ENCODE measurements at regions not wholly inside any gene's neighbourhood (a gene's known extent, or its start where the extent isn't known, plus 50 kb on each side); places are given as distances from the start of the nearest gene placed in this dataset.
"Not testable (repeated sequence)": the region's sequence is repeated elsewhere in the genome, so short reads cannot be mapped to it uniquely, and the experiment has no call there.

- 43 to 84% methylated on average over 2 to 3 of the region's 3 CpGs for WGBS, 2 experiments (ENCODE audit: insufficient coverage in 1 of 2, insufficient read length in 1 of 2)
- TF ChIP-seq CTCF (conservative IDR thresholded peaks at IDR 0.05) = no peak
- Mint-ChIP-seq H3K4me3 (no peak overlapping the region), H3K27me3 (ENCODE audit: insufficient read depth) (no peaks in the 10 kb centered on the region), H3K27ac (no peak overlapping the region), H3K9me3 (peaks cover 18% of the 10 kb centered on the region), H3K4me1 (no peaks in the 10 kb centered on the region), H3K36me3 (ENCODE audit: low read depth) (no peaks in the 10 kb centered on the region)
- Histone ChIP-seq H3K4me3 (ENCODE audit: low read length) (no peak overlapping the region), H3K36me3 (ENCODE audit: control insufficient read depth, insufficient read depth, low read length) (no peaks in the 10 kb centered on the region), H3K9ac (ENCODE audit: extremely low read depth, low read length, poor library complexity, severe bottlenecking) (no peak overlapping the region), H3K27me3 (ENCODE audit: control insufficient read depth, insufficient read depth, low read length, poor library complexity, severe bottlenecking) (no peaks in the 10 kb centered on the region), H3K4me1 (ENCODE audit: control insufficient read depth, insufficient read depth, low read length) (no peaks in the 10 kb centered on the region), H3K9me3 (ENCODE audit: control insufficient read depth, low read length) (no peaks in the 10 kb centered on the region), H3K27ac (ENCODE audit: low read depth, low read length) (no peak overlapping the region)
- DNase-seq = no peak
Observed at GRCh38 chr6:9292975-9293374, 857.6 kb upstream of the SLC35B3 start.

- H3K27ac ChIP-seq (ENCODE audit: low read depth, low read length); DNase-seq; H3K4me3 ChIP-seq (ENCODE audit: low read length); H3K36me3 Mint-ChIP-seq (ENCODE audit: low read depth); H3K9me3 ChIP-seq (ENCODE audit: control insufficient read depth, low read length); H3K9ac ChIP-seq (ENCODE audit: extremely low read depth, low read length, poor library complexity, severe bottlenecking); H3K36me3 ChIP-seq (ENCODE audit: control insufficient read depth, insufficient read depth, low read length); H3K27ac Mint-ChIP-seq; H3K4me1 Mint-ChIP-seq; H3K27me3 Mint-ChIP-seq (ENCODE audit: insufficient read depth); H3K27me3 ChIP-seq (ENCODE audit: control insufficient read depth, insufficient read depth, low read length, poor library complexity, severe bottlenecking); H3K4me3 Mint-ChIP-seq; H3K4me1 ChIP-seq (ENCODE audit: control insufficient read depth, insufficient read depth, low read length): not testable (repeated sequence)
- WGBS, 2 experiments (ENCODE audit: insufficient coverage in 1 of 2, insufficient read length in 1 of 2) = 98 to 100% methylated on average over 1 to 26 of the region's 32 CpGs
- peaks cover 18% of the 10 kb centered on the region for H3K9me3 Mint-ChIP-seq
Observed at GRCh38 chr6:9290342-9290741, 855.0 kb upstream of the SLC35B3 start.

- DNase-seq = no peak
- H3K36me3 Mint-ChIP-seq (ENCODE audit: low read depth) = no peaks in the 10 kb centered on the region
- no peaks in the 10 kb centered on the region for H3K9me3 Mint-ChIP-seq
- Histone ChIP-seq H3K36me3 (ENCODE audit: control insufficient read depth, insufficient read depth, low read length) (no peaks in the 10 kb centered on the region), H3K27ac (ENCODE audit: low read depth, low read length) (no peak overlapping the region), H3K9ac (ENCODE audit: extremely low read depth, low read length, poor library complexity, severe bottlenecking) (no peak overlapping the region), H3K4me3 (ENCODE audit: low read length) (no peak overlapping the region), H3K27me3 (ENCODE audit: control insufficient read depth, insufficient read depth, low read length, poor library complexity, severe bottlenecking) (no peaks in the 10 kb centered on the region), H3K4me1 (ENCODE audit: control insufficient read depth, insufficient read depth, low read length) (no peaks in the 10 kb centered on the region), H3K9me3 (ENCODE audit: control insufficient read depth, low read length) (no peaks in the 10 kb centered on the region)
- no peak overlapping the region for H3K27ac Mint-ChIP-seq
- H3K27me3 Mint-ChIP-seq (ENCODE audit: insufficient read depth) = no peaks in the 10 kb centered on the region
- no peak overlapping the region for H3K4me3 Mint-ChIP-seq
- no peak for TF ChIP-seq CTCF (conservative IDR thresholded peaks at IDR 0.05)
- H3K4me1 Mint-ChIP-seq = no peaks in the 10 kb centered on the region
Observed at GRCh38 chr6:9272671-9273070, 837.3 kb upstream of the SLC35B3 start.

- no peak overlapping the region for H3K4me3 Mint-ChIP-seq
- 86 to 94% methylated on average over 1 of the region's 1 CpG for WGBS, 2 experiments (ENCODE audit: insufficient coverage in 1 of 2, insufficient read length in 1 of 2)
- peaks cover 1% of the 10 kb centered on the region for H3K9me3 ChIP-seq (ENCODE audit: control insufficient read depth, low read length)
- no peak for TF ChIP-seq CTCF (conservative IDR thresholded peaks at IDR 0.05)
- H3K4me1 Mint-ChIP-seq = no peaks in the 10 kb centered on the region
- no peaks in the 10 kb centered on the region for H3K36me3 ChIP-seq (ENCODE audit: control insufficient read depth, insufficient read depth, low read length)
- no peaks in the 10 kb centered on the region for H3K4me1 ChIP-seq (ENCODE audit: control insufficient read depth, insufficient read depth, low read length)
- H3K36me3 Mint-ChIP-seq (ENCODE audit: low read depth) = peaks cover under 1% of the 10 kb centered on the region
- H3K9me3 Mint-ChIP-seq = peaks cover 13% of the 10 kb centered on the region
- H3K9ac ChIP-seq (ENCODE audit: extremely low read depth, low read length, poor library complexity, severe bottlenecking) = no peak overlapping the region
- no peaks in the 10 kb centered on the region for H3K27me3 ChIP-seq (ENCODE audit: control insufficient read depth, insufficient read depth, low read length, poor library complexity, severe bottlenecking)
- DNase-seq = no peak
- H3K4me3 ChIP-seq (ENCODE audit: low read length) = no peak overlapping the region
- H3K27ac ChIP-seq (ENCODE audit: low read depth, low read length) = no peak overlapping the region
- H3K27me3 Mint-ChIP-seq (ENCODE audit: insufficient read depth) = no peaks in the 10 kb centered on the region
- no peak overlapping the region for H3K27ac Mint-ChIP-seq
Observed at GRCh38 chr6:9266741-9267140, 831.4 kb upstream of the SLC35B3 start.

Measured in endodermal cell (in vitro differentiated cells).